T-helper 1 cell treated with Interleukin-12 subunit alpha and Interleukin-12 subunit beta and Interleukin-4 antibody, amounts not matched to agents 30 ng/mL and 1 ng/mL, for 36 hours (primary cell): ENCODE measurements at regions not wholly inside any gene's neighbourhood (a gene's known extent, or its start where the extent isn't known, plus 50 kb on each side); places are given as distances from the start of the nearest gene placed in this dataset.

Experiments
- intact Hi-C: fragments of 100-400 bp; cut with micrococcal nuclease; formaldehyde crosslinking; loops from one replicate; pipeline ENCODE4 v1.15.1; 2024

DNA sequence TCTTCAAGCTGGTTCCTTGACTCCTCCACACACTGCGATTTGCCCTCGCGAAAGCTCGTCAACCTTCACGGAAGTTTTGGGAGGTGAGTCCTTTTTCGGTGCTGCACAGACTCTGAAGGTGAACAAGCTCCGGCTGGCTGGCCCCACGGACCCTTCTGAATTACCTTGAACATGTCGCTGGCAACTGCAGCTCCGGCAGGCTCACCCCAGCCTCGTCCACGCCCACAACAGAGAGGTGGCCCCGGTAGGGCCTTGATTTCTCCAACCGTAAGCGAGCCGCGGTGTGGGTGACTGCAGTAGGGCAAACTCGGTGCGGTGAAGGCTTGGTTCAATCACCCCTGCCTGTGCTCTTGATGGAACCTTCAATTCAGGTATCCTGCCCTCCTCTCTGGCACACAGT is 1020.7 kb upstream of the GOT2 start:
- intact Hi-C loops, result no loop called here

GRCh38 chr16:59749662-59750336 is 1015.7 kb upstream of the GOT2 start:
- intact Hi-C loops, result loop anchor here (5.0 kb wide), 1 partner anchor 48 kb away; no protein-coding TSS in a partner anchor

DNA sequence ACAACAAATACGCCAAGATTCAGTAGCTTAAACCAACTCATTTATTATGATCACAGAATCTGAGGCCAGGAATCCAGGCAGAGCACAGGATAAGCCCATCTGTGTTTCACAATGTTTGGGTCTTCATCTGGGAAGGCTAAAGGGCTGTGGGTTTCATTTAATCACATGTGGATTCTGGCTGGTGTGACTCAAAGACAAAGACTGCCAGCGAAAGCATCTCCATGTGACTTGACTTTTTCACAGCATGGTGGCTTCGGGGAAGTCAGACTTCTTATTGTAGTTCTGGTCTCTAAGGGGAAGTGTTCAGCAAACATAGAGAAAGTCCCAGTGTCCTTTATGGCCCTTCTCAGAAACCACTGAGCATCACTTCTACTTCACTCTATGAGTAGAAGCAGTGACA is 1014.4 kb upstream of the GOT2 start:
- intact Hi-C loops, result loop anchor here (5.0 kb wide), 1 partner anchor 49 kb away; no protein-coding TSS in a partner anchor

DNA sequence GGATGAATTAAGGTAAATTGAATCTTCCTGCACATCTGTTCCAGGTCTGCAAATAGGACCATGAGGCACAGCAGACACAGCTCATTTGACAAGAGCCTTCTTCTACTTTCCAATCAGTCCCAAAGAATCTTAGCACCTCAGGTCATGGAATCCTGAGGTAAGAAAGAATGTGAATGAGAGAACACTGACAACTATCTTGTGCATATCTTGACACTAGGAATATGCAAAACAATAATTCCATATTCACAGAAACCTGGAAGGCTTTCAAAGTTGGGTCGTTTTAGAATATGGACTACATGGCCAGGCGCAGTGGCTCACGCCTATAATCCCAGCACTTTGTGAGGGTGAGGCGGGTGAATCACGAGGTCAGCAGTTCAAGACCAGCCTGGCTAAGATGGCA is 1009.4 kb upstream of the GOT2 start:
- intact Hi-C loops, result no loop called here

GRCh38 chr16:59740858-59741257 is 1006.7 kb upstream of the GOT2 start:
- intact Hi-C loops, result no loop called here

DNA sequence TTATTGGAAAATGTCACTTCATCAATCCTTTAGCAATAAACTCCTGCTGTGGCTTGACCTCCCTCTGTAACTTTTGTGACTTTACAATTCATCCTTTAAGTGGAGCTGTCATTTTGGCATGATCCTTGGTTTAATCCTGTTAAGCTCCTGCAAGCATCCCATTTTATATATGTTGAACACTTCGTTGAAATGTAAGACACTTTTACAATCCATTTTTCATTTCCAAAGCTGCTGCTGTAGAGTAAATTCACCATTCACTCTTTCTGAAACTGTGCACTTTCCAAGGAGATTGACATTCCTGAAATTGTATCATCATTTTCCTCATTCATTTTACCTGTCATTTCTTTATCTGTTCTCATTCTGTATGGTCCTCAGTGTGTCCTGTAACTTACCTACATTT is 1003.2 kb upstream of the GOT2 start:
- intact Hi-C loops, result no loop called here

DNA sequence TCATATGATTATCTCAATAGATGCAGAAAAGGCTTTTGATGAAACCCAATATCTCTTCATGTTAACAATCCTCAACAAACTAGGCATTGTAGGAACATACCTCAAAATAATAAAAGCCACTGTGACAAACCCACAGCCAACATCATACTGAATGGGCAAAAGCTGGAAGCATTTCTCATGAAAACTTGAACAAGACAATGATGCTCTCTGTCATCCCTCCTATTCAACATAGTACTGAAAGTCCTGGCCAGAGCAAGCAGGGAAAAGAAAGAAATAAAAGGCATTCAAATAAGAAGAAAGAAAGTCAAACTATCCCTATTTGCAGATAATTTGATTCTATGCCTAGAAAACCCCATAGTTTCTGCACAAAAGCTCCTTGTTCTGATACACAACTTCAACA is 999.2 kb upstream of the GOT2 start:
- intact Hi-C loops, result no loop called here

- intact Hi-C loops, result no loop called here
Observed at GRCh38 chr16:59729613-59730012, 995.5 kb upstream of the GOT2 start.

DNA sequence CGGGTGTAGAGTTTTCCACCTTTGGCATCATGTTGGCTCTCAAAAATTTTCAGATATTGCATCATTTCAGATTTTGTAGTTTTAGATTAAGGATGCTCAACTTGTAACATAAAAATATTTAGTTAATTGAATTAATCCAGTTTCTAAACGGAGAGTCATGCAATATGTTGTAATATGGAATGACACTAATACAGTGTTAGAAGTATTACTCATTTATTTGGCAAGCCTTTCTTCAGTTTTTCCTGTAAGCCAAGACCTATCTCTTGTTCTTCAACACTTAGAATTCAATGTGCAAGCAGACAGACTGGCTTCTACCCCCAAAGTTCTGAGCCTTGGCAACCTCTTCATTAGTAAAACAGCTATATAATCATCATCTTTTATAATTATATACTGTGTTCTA is 985.0 kb upstream of the GOT2 start:
- intact Hi-C loops, result no loop called here

DNA sequence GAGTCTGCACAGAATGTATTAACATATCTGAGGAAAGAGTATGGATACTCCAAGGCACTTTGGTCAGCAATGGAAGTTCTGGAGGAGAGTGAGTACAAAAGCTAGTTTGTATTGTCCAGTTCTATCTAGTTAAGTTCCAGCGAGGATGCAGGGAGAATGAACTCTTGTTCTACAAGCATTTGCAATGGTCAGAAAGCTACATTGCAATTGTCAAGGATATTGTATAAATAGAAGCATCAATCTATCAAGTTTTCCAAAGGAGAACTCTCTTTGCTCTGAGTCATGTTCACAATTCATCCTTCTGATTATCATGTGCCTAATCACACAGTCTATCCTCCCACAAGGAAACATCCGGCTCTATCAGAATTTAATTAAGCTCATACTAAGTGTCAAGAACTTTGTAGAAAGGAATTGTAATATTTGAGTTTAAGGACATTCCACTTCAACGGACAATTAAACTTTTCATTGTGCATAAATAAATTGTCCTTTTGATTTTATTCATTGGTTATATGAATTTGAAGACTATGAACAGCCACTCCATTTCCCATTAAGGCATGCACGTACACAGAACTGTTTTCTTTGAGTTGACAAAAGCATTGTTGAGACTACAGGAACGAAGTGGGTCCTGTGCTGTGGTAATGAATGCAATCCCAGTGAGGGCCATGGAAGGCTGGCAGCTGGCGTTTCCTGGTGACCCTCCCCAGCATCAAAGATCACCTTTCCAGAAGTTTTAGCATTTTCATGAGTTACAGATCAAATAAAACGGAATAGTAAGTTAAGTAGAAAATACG is 973.5 kb upstream of the GOT2 start:
- intact Hi-C loops, result no loop called here

DNA sequence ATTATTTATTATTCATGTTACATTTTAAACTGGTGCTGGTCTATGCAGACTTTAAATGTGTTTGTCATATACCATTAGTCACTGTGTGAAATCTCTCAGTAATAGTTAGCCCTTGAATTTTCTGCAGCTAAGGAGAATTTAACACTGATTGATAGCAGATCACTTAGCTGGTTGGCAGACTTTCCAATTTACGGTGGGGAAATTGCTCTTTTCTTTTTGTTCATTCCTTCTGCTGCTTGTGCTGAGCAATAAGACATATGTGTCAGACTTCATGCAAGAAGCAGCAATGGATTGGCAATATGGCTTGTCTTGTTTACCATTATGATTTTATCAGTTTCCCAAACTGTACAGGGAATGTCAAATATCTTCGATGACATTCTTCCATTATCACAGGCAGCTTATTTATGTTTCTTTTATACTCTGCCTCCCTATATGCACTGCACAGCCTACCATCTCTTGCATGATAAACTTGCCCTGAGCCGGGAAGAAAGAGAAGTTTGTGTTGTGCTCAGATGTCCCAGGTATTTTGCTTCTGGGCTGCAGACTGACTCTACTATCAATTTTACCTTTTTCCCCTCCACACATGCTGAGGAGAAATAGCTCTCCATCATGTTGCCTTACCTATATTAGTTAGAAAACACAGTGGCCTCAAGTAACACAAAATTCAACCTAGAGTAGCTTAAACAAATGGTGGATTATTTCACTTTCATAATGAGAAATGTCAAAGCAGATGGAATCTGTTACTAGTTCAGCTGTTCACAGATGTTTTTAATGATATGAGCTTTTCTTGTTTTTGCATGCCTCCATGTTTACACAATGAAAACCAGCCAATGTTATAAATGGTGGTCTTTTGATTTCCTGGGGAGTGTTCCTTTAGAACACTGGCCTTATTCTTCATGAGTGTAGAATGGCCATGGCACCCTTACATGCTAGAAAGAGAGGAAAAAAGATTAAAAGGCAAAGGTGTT is 968.1 kb upstream of the GOT2 start:
- intact Hi-C loops, result no loop called here

- intact Hi-C loops, result no loop called here
Observed at GRCh38 chr16:59699786-59700185, 965.7 kb upstream of the GOT2 start.

- intact Hi-C loops, result no loop called here
Observed at GRCh38 chr16:59698346-59699020, 964.4 kb upstream of the GOT2 start.

GRCh38 chr16:59697761-59698160 is 963.6 kb upstream of the GOT2 start:
- intact Hi-C loops, result no loop called here

- intact Hi-C loops, result no loop called here
Observed at GRCh38 chr16:59697236-59697635, 963.1 kb upstream of the GOT2 start.

DNA sequence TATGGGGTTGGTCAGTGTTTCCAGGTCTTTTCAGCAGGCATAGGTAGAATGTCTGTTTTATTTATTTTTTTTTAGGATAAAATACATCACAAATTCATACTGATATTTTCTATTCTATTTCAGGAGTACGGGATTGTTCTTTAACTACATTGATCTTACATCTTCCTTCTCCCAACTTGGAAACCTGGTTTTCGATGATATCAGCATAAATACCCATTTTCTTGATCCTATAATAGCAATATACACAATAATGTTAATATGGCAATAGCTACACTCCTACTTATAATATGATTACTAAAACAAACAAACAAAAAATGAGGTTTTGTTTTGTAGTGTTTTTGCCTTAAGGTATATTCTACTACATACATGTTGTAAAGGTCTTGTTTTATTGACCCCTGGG is 962.4 kb upstream of the GOT2 start:
- intact Hi-C loops, result no loop called here

GRCh38 chr16:59690216-59690615 is 956.1 kb upstream of the GOT2 start:
- intact Hi-C loops, result no loop called here

DNA sequence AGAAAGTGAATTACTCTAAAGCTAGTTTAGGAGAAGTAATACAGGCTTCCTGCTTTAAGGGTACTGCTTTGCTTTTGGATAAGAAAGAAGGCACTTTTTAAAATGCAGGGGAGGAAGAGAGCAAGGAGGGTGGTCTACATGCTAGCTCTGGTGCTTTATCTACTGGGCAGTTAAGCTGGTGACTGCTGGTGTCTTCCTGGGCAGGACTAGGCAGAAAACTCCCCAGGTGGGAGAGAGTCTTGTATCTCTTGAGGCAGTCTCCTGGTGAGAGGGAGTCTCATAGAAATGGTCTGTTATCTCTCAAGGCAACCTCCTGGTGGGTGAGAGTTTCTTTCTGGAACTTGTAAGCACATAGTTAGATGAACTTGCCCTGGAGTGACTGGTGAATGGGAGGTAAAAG is 953.9 kb upstream of the GOT2 start:
- intact Hi-C loops, result no loop called here

DNA sequence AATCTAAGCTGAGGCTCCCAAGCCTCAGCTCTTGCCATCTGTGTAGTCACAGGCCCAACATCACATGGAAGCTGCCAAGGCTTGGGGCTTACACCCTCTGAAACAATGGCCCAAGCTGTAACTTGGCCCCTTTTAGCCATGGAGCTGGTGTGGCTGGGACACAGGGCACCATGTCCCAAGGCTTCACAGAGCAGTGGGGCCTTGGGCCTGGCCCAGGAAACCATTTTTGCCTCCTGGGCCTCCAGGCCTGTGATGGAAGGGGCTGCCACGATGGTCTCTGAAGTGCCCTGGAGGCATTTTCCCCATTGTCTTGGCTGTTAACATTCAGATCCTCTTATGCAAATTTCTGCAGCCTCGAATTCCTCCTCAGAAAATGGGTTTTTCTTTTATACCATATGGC is 952.3 kb upstream of the GOT2 start:
- intact Hi-C loops, result no loop called here

GRCh38 chr16:59684911-59685310 is 950.8 kb upstream of the GOT2 start:
- intact Hi-C loops, result no loop called here

GRCh38 chr16:59683709-59684108 is 949.6 kb upstream of the GOT2 start:
- intact Hi-C loops, result no loop called here
